ENCODE measurements at regions not wholly inside any gene's neighbourhood (a gene's known extent, or its start where the extent isn't known, plus 50 kb on each side); places are given as distances from the start of the nearest gene placed in this dataset.

- intact Hi-C loops (cut with micrococcal nuclease; ENCODE audit: unreplicated experiment) (no loop called here), in situ Hi-C loops (cut with HindIII; ENCODE audit: extremely low pct_ligation_motif_present, low pct_unique_long_range_greater_than_20kb) (no loop called here)
- Histone ChIP-seq H3K36me3 (replicated peaks in 1 of 2; ENCODE audit: control insufficient read depth in 1 of 2, insufficient read depth in 2 of 2, low read length in 2 of 2) (no peaks in the 10 kb centered on the region), H3K9ac (ENCODE audit: insufficient read depth, low read depth, low read length) (no peak overlapping the region), H3K79me2 (ENCODE audit: insufficient read depth, low read length) (no peaks in the 10 kb centered on the region), H4K20me1 (ENCODE audit: insufficient read depth, low read length) (no peaks in the 10 kb centered on the region), H3K4me3 (replicated peaks in 1 of 3; ENCODE audit: insufficient read depth in 1 of 3, low read depth in 2 of 3, low read length in 3 of 3) (no peak overlapping the region), H3K9me3 (ENCODE audit: low read length) (peaks cover 95% of the 10 kb centered on the region), H3K27me3 (ENCODE audit: control insufficient read depth in 1 of 2, insufficient read depth in 2 of 2, low read length in 2 of 2) (no peaks in the 10 kb centered on the region), H3K4me1 (ENCODE audit: insufficient read depth, low read length) (no peaks in the 10 kb centered on the region), H3K4me2 (ENCODE audit: low read depth, low read length) (no peak overlapping the region), H2AFZ (ENCODE audit: low read length) (no peak overlapping the region), H3K27ac (ENCODE audit: extremely low read length, insufficient read depth, low read length) (no peak overlapping the region)
- no TSS peak for BruUV-seq (replicated peaks)
- FAIRE-seq (no peak), DNase-seq (ENCODE audit: low spot score) (no peak), ATAC-seq (no peak)
- 7% methylated on average over 3 of the region's 3 CpGs for WGBS (ENCODE audit: low lambda C conversion rate)
- TF ChIP-seq HHEX (CRISPR knock-in tag; IDR thresholded peaks at IDR 0.05) (0 out of 2 replicates have a peak, but pooled peaks have one; percentile 17), DMAP1 (CRISPR knock-in tag; IDR thresholded peaks at IDR 0.05) (no peak)
- CTCF ChIA-PET (ENCODE audit: low intra/inter-chr PET ratio, low total read pairs): no interaction called here
- POLR2A ChIA-PET: no interaction called here
These were observed 1322.5 kb downstream of the FSCB start for GRCh38 chr14:43184540-43184939.

GRCh38 chr14:43183916-43184315 is 1323.2 kb downstream of the FSCB start:
- Histone ChIP-seq H3K9ac (ENCODE audit: insufficient read depth, low read depth, low read length) (no peak overlapping the region), H4K20me1 (ENCODE audit: insufficient read depth, low read length) (no peaks in the 10 kb centered on the region), H3K4me3 (replicated peaks in 1 of 3; ENCODE audit: insufficient read depth in 1 of 3, low read depth in 2 of 3, low read length in 3 of 3) (no peak overlapping the region), H3K79me2 (ENCODE audit: insufficient read depth, low read length) (no peaks in the 10 kb centered on the region), H2AFZ (ENCODE audit: low read length) (no peak overlapping the region), H3K36me3 (replicated peaks in 1 of 2; ENCODE audit: control insufficient read depth in 1 of 2, insufficient read depth in 2 of 2, low read length in 2 of 2) (no peaks in the 10 kb centered on the region), H3K27me3 (ENCODE audit: control insufficient read depth in 1 of 2, insufficient read depth in 2 of 2, low read length in 2 of 2) (no peaks in the 10 kb centered on the region), H3K4me1 (ENCODE audit: insufficient read depth, low read length) (no peaks in the 10 kb centered on the region), H3K9me3 (ENCODE audit: low read length) (peaks cover 94% of the 10 kb centered on the region), H3K4me2 (ENCODE audit: low read depth, low read length) (no peak overlapping the region), H3K27ac (ENCODE audit: extremely low read length, insufficient read depth, low read length) (no peak overlapping the region)
- CTCF ChIA-PET (ENCODE audit: low intra/inter-chr PET ratio, low total read pairs): no interaction called here
- ATAC-seq (no peak), FAIRE-seq (no peak), DNase-seq (ENCODE audit: low spot score) (no peak)
- intact Hi-C loops (cut with micrococcal nuclease; ENCODE audit: unreplicated experiment) (no loop called here), in situ Hi-C loops (cut with HindIII; ENCODE audit: extremely low pct_ligation_motif_present, low pct_unique_long_range_greater_than_20kb) (no loop called here)
- 3% methylated on average over 3 of the region's 3 CpGs for WGBS (ENCODE audit: low lambda C conversion rate)
- BruUV-seq (replicated peaks): no TSS peak
- POLR2A ChIA-PET: no interaction called here
- TF ChIP-seq SOX6 (IDR thresholded peaks at IDR 0.05): 0 out of 2 replicates have a peak, but pooled peaks have one; percentile 59
- TF ChIP-seq SOX6 (CRISPR knock-in tag; IDR thresholded peaks at IDR 0.05): no peak
- no peak for TF ChIP-seq THAP9 (CRISPR knock-in tag; IDR thresholded peaks at IDR 0.05; ENCODE audit: borderline replicate concordance)
- TF ChIP-seq ZFP41 (CRISPR knock-in tag; IDR thresholded peaks at IDR 0.05; ENCODE audit: borderline replicate concordance): no peak
- TF ChIP-seq PHB2 (IDR thresholded peaks at IDR 0.05; ENCODE audit: partially characterized antibody): peak; percentile 53
